ENCODE measurements at regions not wholly inside any gene's neighbourhood (a gene's known extent, or its start where the extent isn't known, plus 50 kb on each side); places are given as distances from the start of the nearest gene placed in this dataset.
"Not testable (repeated sequence)": the region's sequence is repeated elsewhere in the genome, so short reads cannot be mapped to it uniquely, and the experiment has no call there.

GRCh38 chr12:34107781-34108404 is 85.6 kb downstream of the ALG10 start:
- Mint-ChIP-seq H3K4me3 (ENCODE audit: unreplicated experiment) (no peak overlapping the region), H3K36me3 (ENCODE audit: insufficient read depth, unreplicated experiment) (no peaks in the 10 kb centered on the region), H3K9me3 (ENCODE audit: unreplicated experiment) (no peaks in the 10 kb centered on the region), H3K4me1 (ENCODE audit: insufficient read depth, unreplicated experiment) (no peaks in the 10 kb centered on the region), H3K27ac (ENCODE audit: low read depth, unreplicated experiment) (no peak overlapping the region), H3K27me3 (ENCODE audit: insufficient read depth, unreplicated experiment) (no peaks in the 10 kb centered on the region)
- intact Hi-C loops (cut with micrococcal nuclease), result no loop called here
- TF ChIP-seq CTCF (IDR thresholded peaks at IDR 0.05; ENCODE audit: unreplicated experiment), result no peak
- ChIA-PET POLR2A (no interaction called here), CTCF (interaction anchor here (1.0 kb wide), 1 partner anchor 16 kb away, joined by 3 read pairs; no protein-coding TSS in a partner anchor)
- BruUV-seq (replicated peaks), result no TSS peak
- no peak for DNase-seq (ENCODE audit: unreplicated experiment)

GRCh38 chr12:34108405-34108803 is 86.1 kb downstream of the ALG10 start:
- Mint-ChIP-seq H3K4me1 (ENCODE audit: insufficient read depth, unreplicated experiment) (no peaks in the 10 kb centered on the region), H3K36me3 (ENCODE audit: insufficient read depth, unreplicated experiment) (no peaks in the 10 kb centered on the region), H3K27me3 (ENCODE audit: insufficient read depth, unreplicated experiment) (no peaks in the 10 kb centered on the region), H3K4me3 (ENCODE audit: unreplicated experiment) (no peak overlapping the region), H3K27ac (ENCODE audit: low read depth, unreplicated experiment) (no peak overlapping the region), H3K9me3 (ENCODE audit: unreplicated experiment) (no peaks in the 10 kb centered on the region)
- BruUV-seq (replicated peaks), result no TSS peak
- DNase-seq (ENCODE audit: unreplicated experiment), result no peak
- CTCF ChIA-PET, result interaction anchor here (1.0 kb wide), 2 partner anchors 14 to 15 kb away, joined by 3 read pairs; no protein-coding TSS in a partner anchor
- no peak for TF ChIP-seq CTCF (IDR thresholded peaks at IDR 0.05; ENCODE audit: unreplicated experiment)
- intact Hi-C loops (cut with micrococcal nuclease), result no loop called here
- POLR2A ChIA-PET, result no interaction called here

GRCh38 chr12:34108967-34109366 is 86.7 kb downstream of the ALG10 start:
- DNase-seq (ENCODE audit: unreplicated experiment), result no peak
- Mint-ChIP-seq H3K27me3 (ENCODE audit: insufficient read depth, unreplicated experiment) (no peaks in the 10 kb centered on the region), H3K9me3 (ENCODE audit: unreplicated experiment) (no peaks in the 10 kb centered on the region), H3K36me3 (ENCODE audit: insufficient read depth, unreplicated experiment) (no peaks in the 10 kb centered on the region), H3K4me1 (ENCODE audit: insufficient read depth, unreplicated experiment) (no peaks in the 10 kb centered on the region), H3K4me3 (ENCODE audit: unreplicated experiment) (no peak overlapping the region), H3K27ac (ENCODE audit: low read depth, unreplicated experiment) (no peak overlapping the region)
- no peak for TF ChIP-seq CTCF (IDR thresholded peaks at IDR 0.05; ENCODE audit: unreplicated experiment)
- intact Hi-C loops (cut with micrococcal nuclease), result no loop called here
- BruUV-seq (replicated peaks), result no TSS peak
- POLR2A ChIA-PET, result no interaction called here
- CTCF ChIA-PET, result interaction anchor here (1.0 kb wide), 2 partner anchors 14 to 15 kb away, joined by 3 read pairs; no protein-coding TSS in a partner anchor

GRCh38 chr12:34109390-34109789 is 87.1 kb downstream of the ALG10 start:
- ChIA-PET CTCF (interaction anchor here (0.8 to 1.0 kb wide), 2 partner anchors 13 kb away, joined by 3 read pairs; no protein-coding TSS in a partner anchor), POLR2A (no interaction called here)
- no peaks in the 10 kb centered on the region for H3K4me1 Mint-ChIP-seq (ENCODE audit: insufficient read depth, unreplicated experiment)
- no peak for DNase-seq (ENCODE audit: unreplicated experiment)
- H3K27me3 Mint-ChIP-seq (ENCODE audit: insufficient read depth, unreplicated experiment), result no peaks in the 10 kb centered on the region
- no peaks in the 10 kb centered on the region for H3K9me3 Mint-ChIP-seq (ENCODE audit: unreplicated experiment)
- H3K36me3 Mint-ChIP-seq (ENCODE audit: insufficient read depth, unreplicated experiment), result no peaks in the 10 kb centered on the region
- intact Hi-C loops (cut with micrococcal nuclease), result no loop called here
- no peak overlapping the region for H3K27ac Mint-ChIP-seq (ENCODE audit: low read depth, unreplicated experiment)
- BruUV-seq (replicated peaks), result no TSS peak
- H3K4me3 Mint-ChIP-seq (ENCODE audit: unreplicated experiment), result no peak overlapping the region
- TF ChIP-seq CTCF (IDR thresholded peaks at IDR 0.05; ENCODE audit: unreplicated experiment), result no peak

GRCh38 chr12:34109909-34110531 is 87.7 kb downstream of the ALG10 start:
- H3K27ac Mint-ChIP-seq (ENCODE audit: low read depth, unreplicated experiment); H3K4me3 Mint-ChIP-seq (ENCODE audit: unreplicated experiment); DNase-seq (ENCODE audit: unreplicated experiment); H3K36me3 Mint-ChIP-seq (ENCODE audit: insufficient read depth, unreplicated experiment); BruUV-seq (replicated peaks); intact Hi-C loops (cut with micrococcal nuclease); H3K9me3 Mint-ChIP-seq (ENCODE audit: unreplicated experiment); H3K4me1 Mint-ChIP-seq (ENCODE audit: insufficient read depth, unreplicated experiment); H3K27me3 Mint-ChIP-seq (ENCODE audit: insufficient read depth, unreplicated experiment); POLR2A ChIA-PET: not testable (repeated sequence)
- CTCF ChIA-PET, result interaction anchor here (0.8 to 1.3 kb wide), 2 partner anchors 10 to 13 kb away, joined by 3 read pairs; no protein-coding TSS in a partner anchor

Data from MCF 10A (cell line).